ENCODE measurements at regions not wholly inside any gene's neighbourhood (a gene's known extent, or its start where the extent isn't known, plus 50 kb on each side); places are given as distances from the start of the nearest gene placed in this dataset.

- H3K56ac ChIP-seq (ENCODE audit: insufficient read length, low read depth, low read length) = no peak overlapping the region
- Mint-ChIP-seq H3K9me3 (peaks cover 11 to 15% of the 10 kb centered on the region in 2 experiments), H3K36me3 (ENCODE audit: insufficient read depth in 1 of 3, low read depth in 3 of 3) (peaks cover 0 to 16% (median 5%) of the 10 kb centered on the region in 3 experiments; a peak in 5 of 7 replicates), H3K4me1 (no peaks in the 10 kb centered on the region), H3K27me3 (ENCODE audit: low read depth) (no peaks in the 10 kb centered on the region), H3K4me3 (no peak overlapping the region), H3K27ac (no peak overlapping the region)
- H2AFZ ChIP-seq (ENCODE audit: low read length) = no peak overlapping the region
- no peak overlapping the region for H3K18ac ChIP-seq (ENCODE audit: insufficient read length, low read depth, low read length)
- H3K4me2 ChIP-seq (ENCODE audit: insufficient read depth, insufficient read length, low read length) = no peak overlapping the region
- no peak overlapping the region for H4K8ac ChIP-seq (replicated peaks; ENCODE audit: insufficient read length, low read depth, low read length)
- H3K4me1 ChIP-seq (ENCODE audit: insufficient read depth, low read length) = no peaks in the 10 kb centered on the region
- H2BK12ac ChIP-seq (ENCODE audit: insufficient read length, low read depth, low read length) = no peak overlapping the region
- H2BK20ac ChIP-seq (ENCODE audit: low read depth, low read length, poor library complexity, severe bottlenecking) = no peak overlapping the region
- no peak overlapping the region for H2BK15ac ChIP-seq (ENCODE audit: low read depth, low read length)
- no peaks in the 10 kb centered on the region for H3K27me3 ChIP-seq (ENCODE audit: insufficient read depth, low read length)
- no peak overlapping the region for H3T11ph ChIP-seq (ENCODE audit: low read length)
- no peak overlapping the region for H2BK5ac ChIP-seq (ENCODE audit: insufficient read length, low read length)
- no peak overlapping the region for H4K91ac ChIP-seq (ENCODE audit: insufficient read length, low read depth, low read length)
- H2BK120ac ChIP-seq (ENCODE audit: low read depth, low read length, poor library complexity, severe bottlenecking) = no peak overlapping the region
- H3K14ac ChIP-seq (ENCODE audit: insufficient read depth, low read length) = no peak overlapping the region
- no peak overlapping the region for H2AK5ac ChIP-seq (ENCODE audit: insufficient read length, low read length)
- no peaks in the 10 kb centered on the region for H3K79me1 ChIP-seq (ENCODE audit: insufficient read depth, low read depth, low read length, poor library complexity, severe bottlenecking)
- H4K5ac ChIP-seq (ENCODE audit: insufficient read length, low read depth, low read length) = no peak overlapping the region
- no peak overlapping the region for H3K23ac ChIP-seq (ENCODE audit: insufficient read length, low read depth, low read length)
- H3K4ac ChIP-seq (ENCODE audit: low read depth, low read length) = no peak overlapping the region
- no peaks in the 10 kb centered on the region for H3K9me3 ChIP-seq (ENCODE audit: control insufficient read depth, low read depth, low read length)
- TF ChIP-seq CTCF (conservative IDR thresholded peaks at IDR 0.05) = no peak
- WGBS (ENCODE audit: extremely low coverage, insufficient read length, low lambda C conversion rate) = no CpG with 5 or more reads among the region's 3 CpGs
- DNase-seq = no peak
- no peaks in the 10 kb centered on the region for H3K23me2 ChIP-seq (ENCODE audit: insufficient read length, low read depth, low read length, poor library complexity, severe bottlenecking)
- no peaks in the 10 kb centered on the region for H3K79me2 ChIP-seq (ENCODE audit: insufficient read depth, low read length)
- no peak overlapping the region for H3K9ac ChIP-seq (ENCODE audit: extremely low read depth, insufficient read length, low read length)
- no peaks in the 10 kb centered on the region for H4K20me1 ChIP-seq (ENCODE audit: control insufficient read depth, insufficient read depth, insufficient read length)
- no peak overlapping the region for H3K27ac ChIP-seq (ENCODE audit: insufficient read length, low read depth, low read length)
Measured at GRCh38 chr6:8536122-8536521, 100.8 kb upstream of the SLC35B3 start.

Data from H9 (cell line).